Astrocyte of the spinal cord (primary cell): ENCODE measurements at regions not wholly inside any gene's neighbourhood (a gene's known extent, or its start where the extent isn't known, plus 50 kb on each side); places are given as distances from the start of the nearest gene placed in this dataset.
A peak's percentile ranks its signal among the peaks of the same experiment; 100 is the strongest.

Source experiments
- DNase-seq: peaks from one replicate; pipeline ENCODE4 v3.0.0; 2011; ENCODE audit warnings: low read depth, low spot score
- H3K4me3 ChIP-seq: 2 replicates; pipeline ENCODE4 v1.5.1; 2011; ENCODE audit warnings: low read depth, mild to moderate bottlenecking, low read length, moderate library complexity
- CTCF ChIP-seq: IDR thresholded peaks from 2 replicates; pipeline ENCODE4 v1.5.1; 2012; ENCODE audit warnings: low read depth, mild to moderate bottlenecking, low read length, inconsistent platforms
- in situ Hi-C: cut with HindIII; loops from 2 replicates; pipeline ENCODE4 v1.10.0; 2017; ENCODE audit warnings: low sequenced_read_pairs

- TF ChIP-seq CTCF = no peak
- in situ Hi-C loops = no loop called here
- H3K4me3 ChIP-seq = no peak overlapping the region
Observed at GRCh38 chr14:42513837-42514236, 907.2 kb downstream of the LRFN5 start.

GRCh38 chr14:42510071-42510470 lies 903.4 kb downstream of the LRFN5 start:
- no peak overlapping the region for H3K4me3 ChIP-seq
- in situ Hi-C loops = no loop called here
- TF ChIP-seq CTCF = no peak
- no peak for DNase-seq

More at GRCh38 chr14:42513837-42514236, 907.2 kb downstream of the LRFN5 start:
- no peak for DNase-seq

- in situ Hi-C loops = no loop called here
- no peak overlapping the region for H3K4me3 ChIP-seq
- no peak for DNase-seq
- no peak for TF ChIP-seq CTCF
Observed at GRCh38 chr14:42508209-42508946, 901.7 kb downstream of the LRFN5 start.

GRCh38 chr14:42504433-42504832 lies 897.8 kb downstream of the LRFN5 start:
- TF ChIP-seq CTCF = no peak
- DNase-seq = no peak
- in situ Hi-C loops = no loop called here
- H3K4me3 ChIP-seq = no peak overlapping the region

GRCh38 chr14:42499137-42499536 lies 892.5 kb downstream of the LRFN5 start:
- H3K4me3 ChIP-seq = no peak overlapping the region
- TF ChIP-seq CTCF = no peak
- in situ Hi-C loops = no loop called here
- no peak for DNase-seq

GRCh38 chr14:42490536-42490935 lies 883.9 kb downstream of the LRFN5 start:
- H3K4me3 ChIP-seq = no peak overlapping the region
- in situ Hi-C loops = no loop called here
- no peak for TF ChIP-seq CTCF
- peak; percentile 54 for DNase-seq
